ENCODE measurements at regions not wholly inside any gene's neighbourhood (a gene's known extent, or its start where the extent isn't known, plus 50 kb on each side); places are given as distances from the start of the nearest gene placed in this dataset.

- DNase-seq: no peak
Observed at GRCh38 chr4:111847296-111848008, 297.8 kb upstream of the FAM241A start.

DNA sequence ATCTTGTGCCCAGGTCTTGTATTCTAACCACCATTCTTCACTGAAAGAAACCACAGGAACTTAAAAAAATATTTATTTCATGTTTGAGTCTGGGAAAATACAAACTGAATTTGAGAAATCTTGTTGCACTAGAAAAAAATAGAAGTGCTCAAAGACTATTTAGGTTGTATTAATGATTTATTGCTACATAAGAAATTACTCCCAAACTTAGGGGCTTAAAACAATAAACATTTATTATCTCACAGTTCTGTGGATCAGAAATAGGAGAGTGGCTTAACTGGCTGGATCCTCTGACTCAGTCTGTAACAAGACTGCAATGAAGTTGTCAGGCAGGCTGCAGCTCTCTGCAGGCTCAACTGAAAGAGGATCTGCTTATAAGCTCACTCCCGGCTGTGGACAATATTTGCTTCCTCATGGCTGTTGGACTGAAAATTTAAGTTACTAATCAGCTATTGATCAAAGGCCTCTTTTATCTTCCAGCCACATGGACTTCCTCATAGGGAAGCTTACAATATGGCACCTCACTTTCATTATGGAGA lies 295.4 kb upstream of the FAM241A start:
- no peak for DNase-seq

- DNase-seq: peak in 9 of 58 donors; percentile 2 to 29 (median 8)
Observed at GRCh38 chr4:111854494-111855087, 290.7 kb upstream of the FAM241A start.

DNA sequence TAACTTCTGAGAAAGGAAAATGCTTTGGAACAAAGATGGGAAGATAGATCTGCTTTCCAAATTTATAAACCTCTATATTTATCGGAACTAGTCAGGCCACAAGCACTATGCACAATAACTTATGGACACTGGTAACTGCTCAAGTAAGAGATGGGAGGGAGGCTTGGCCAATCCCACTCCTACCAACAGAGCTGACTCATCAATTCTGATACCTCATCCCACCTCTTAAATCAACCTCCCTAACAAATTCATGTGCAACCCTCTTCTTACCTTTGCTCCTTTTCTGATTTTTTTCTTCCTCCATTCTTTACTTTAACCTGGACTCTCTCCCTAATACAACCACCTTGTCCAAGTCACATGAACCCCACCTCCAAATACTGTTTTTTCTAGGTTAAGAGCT lies 289.9 kb upstream of the FAM241A start:
- DNase-seq: no peak

GRCh38 chr4:111864066-111864465 lies 281.2 kb upstream of the FAM241A start:
- DNase-seq: no peak

DNA sequence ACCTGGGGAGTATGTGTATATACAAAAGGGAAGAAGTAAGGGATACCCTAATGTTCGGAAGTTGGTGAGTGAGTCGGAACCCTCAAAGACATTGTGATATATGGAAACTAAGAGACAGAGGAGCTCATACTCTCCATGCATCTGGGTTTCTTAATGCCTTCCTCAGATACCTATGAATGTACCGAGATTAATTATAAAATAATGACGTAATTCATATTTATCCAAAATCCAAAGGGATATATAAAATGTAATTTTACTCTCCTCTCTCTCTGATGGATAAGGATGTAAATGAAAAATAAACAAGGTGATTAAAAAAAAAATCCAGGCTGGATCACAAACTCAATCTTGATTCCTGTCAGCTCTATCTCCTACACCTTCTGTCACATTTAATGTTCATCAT lies 275.9 kb upstream of the FAM241A start:
- DNase-seq: no peak

- no peak for DNase-seq
Observed at GRCh38 chr4:111871802-111872201, 273.5 kb upstream of the FAM241A start.

- DNase-seq: no peak
Observed at GRCh38 chr4:111873801-111874200, 271.5 kb upstream of the FAM241A start.

DNA sequence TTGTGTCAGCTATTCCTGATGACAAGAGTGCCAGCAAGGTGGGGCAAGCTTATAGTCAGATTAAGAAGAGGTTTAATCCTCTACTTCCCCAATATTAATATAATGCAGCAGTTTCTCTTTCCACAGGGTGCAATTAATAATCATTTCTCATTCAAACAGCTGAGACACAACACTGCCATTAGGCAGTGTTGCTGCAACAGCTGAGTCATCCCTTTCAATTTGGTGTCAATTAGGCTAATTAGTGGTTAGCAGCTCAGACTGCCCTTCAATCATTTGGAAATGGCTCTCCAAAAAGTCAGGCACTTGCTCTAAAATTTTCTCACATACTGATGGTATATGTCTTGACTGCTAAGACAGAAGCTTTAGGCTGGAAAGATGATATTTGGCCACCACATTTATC lies 265.7 kb upstream of the FAM241A start:
- no peak for DNase-seq

DNA sequence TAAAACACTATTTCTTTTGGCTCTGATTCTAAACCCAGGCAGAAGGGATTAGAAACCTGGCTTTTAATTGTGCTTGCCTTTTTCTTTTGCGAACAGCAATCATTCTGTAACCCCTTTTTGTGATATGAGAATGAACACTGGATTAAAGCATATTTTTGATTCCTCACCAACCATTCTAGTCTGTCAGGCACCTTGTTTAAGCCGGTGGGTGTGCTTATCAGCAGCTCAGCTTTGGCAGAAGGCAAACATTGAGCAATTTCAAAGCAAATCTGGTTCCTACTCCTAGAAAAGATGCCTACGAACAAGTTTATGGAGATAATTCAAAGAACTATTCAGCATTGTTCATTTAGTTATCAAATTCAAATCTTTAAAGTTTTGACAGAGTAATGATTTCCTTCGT lies 265.1 kb upstream of the FAM241A start:
- no peak for DNase-seq

DNA sequence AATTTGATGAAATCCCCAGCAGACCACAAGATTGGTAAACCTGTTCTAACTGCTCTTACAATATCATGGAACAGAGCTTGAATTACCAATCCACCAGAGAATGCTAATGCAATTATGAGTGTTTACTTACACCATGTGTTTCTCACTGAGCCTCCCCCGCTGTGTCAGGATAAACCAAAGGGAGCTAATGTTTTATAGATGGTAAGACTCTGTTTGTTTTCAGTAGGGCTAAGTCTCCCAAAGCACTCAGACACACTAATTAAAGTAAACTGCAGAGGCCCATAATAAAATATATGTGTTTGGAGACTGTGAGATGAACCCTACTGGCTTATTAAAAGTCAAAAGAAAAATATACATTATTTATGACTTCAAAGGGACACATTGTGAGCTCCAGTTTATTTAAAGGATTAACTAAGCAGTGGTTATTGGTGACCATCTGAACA lies 261.7 kb upstream of the FAM241A start:
- no peak for DNase-seq

DNA sequence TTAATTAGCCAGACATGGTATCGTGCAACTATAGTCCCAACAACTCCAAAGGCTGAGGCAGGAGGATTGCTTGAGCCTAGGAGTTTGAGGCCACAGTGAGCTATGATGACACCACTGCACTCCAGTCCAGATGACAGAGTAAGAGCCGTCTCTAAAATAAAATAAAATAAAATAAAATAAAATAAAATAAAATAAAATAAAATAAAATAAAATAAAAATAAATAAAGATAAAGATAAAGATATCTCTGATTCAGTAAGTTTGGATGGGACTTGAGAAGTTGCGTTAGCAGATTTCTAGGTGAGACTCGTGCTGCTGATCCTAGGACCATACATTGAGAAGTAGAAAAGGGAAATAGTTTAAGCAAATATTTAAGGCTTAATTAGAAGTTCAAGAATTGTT lies 254.8 kb upstream of the FAM241A start:
- no peak for DNase-seq

DNA sequence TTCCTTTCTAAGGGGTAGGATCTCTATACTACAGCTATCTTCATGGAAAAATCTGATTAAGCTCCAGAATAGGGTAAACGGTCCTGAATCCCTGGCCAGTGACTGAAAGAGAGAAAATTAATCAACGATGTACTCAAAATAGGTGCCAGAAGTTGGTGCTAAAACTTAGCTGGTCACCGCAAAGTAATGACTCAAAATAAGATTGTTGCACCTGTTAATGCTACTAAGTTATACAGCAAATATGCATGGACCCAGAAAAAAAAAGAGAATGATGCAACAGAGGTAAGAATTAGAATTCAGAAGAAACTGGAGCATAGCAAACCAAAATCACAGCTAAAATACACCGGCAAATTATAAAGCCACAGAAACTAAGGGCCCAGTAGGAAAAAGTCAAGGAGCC lies 239.7 kb upstream of the FAM241A start:
- no peak for DNase-seq

GRCh38 chr4:111919639-111920038 lies 225.6 kb upstream of the FAM241A start:
- DNase-seq: no peak

DNA sequence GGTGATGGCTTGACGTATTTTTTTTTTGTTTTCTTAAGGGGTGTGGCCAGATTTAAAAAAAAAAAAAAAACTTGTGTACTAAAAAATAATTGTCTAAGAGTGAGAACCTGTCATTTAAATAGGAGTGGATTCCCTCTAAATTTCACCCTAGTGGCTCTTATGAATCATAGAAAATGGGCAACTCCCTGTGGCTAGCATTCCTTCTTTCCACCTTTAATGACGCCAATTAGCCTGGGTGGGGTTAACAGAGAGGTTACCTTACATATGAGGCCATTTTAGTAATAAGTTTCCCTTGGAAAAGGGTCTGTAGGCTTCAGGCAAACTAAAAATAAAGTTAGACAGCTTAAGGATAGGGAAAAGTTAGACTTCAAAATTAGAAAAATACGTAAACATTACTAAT lies 223.5 kb upstream of the FAM241A start:
- DNase-seq: no peak

GRCh38 chr4:111923786-111924185 lies 221.5 kb upstream of the FAM241A start:
- DNase-seq: no peak

DNA sequence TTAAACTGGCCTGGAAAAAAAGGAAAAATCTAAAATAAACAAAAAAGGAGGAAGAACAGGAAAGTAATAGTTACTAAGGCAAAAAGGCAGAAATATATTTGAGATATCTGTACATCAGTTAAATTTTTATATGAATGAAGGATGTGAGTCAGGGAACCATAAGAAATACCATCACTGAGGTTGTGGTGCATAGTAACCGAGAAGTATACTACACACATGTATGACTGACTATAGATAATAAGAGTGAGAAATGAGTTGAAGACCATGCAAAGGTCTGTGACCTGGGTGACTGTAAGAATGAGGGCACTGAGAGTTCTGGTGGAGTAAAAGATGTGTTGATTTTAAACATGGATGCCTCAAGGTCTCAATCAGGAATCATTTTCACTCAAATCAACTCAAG lies 220.6 kb upstream of the FAM241A start:
- no peak for DNase-seq

- no peak for DNase-seq
Observed at GRCh38 chr4:111930659-111931058, 214.6 kb upstream of the FAM241A start.

DNA sequence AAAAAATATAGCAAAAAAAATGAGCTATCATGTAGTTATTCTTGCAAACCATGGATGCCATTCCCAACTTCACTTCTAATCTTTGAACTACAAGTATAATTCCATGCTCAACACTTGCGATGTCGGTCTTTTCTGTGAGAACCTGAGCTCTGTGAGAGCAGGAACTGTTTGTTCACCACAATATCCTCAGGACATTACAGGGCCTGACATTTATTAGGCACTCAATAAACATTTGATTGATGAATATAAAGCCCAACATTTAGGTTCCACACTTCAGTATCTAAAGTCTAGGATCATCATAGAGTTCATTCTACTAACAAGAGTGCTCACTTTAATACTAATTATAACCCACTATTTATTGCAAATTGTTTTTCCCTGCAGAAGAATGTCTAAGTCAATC lies 211.6 kb upstream of the FAM241A start:
- no peak for DNase-seq

DNA sequence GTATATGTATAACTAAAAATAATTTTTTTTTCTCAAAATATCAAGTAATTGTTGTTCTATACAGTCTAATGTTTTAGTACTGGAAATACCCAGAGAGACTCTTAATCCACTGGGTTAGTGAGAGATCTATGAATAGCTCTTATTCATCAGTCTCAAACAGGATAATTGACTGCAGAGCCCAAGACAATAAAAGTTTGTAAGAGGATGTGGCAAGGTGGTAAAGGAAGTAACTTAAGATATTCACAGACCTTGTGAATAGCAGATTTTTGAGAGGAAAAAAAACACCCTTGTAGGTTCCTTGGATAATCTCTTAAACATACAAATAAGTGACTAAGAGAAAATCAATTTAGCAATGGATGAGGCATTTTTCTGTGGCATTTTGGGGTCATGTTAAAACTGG lies 210.9 kb upstream of the FAM241A start:
- no peak for DNase-seq

DNA sequence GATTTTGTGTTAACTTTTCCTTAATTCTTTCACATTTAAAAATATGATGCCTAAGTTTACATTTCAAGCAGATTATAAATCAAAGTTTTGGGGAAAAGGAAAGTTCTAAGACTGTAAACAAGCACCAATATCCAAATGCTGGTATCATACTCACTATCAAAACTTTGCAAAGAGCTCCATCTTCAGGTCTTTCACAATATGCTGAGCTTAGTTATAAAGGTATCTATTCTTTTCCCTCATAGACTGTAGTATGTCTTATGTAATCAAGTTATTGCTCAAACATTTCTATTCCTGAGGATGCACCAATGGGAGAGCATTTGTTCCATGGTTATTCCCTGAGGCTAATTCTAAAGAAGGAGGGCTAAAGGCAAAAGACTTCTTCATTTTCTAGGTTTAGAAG lies 207.9 kb upstream of the FAM241A start:
- DNase-seq: peak in 1 of 58 donors; percentile 1

GRCh38 chr4:111941957-111942356 lies 203.3 kb upstream of the FAM241A start:
- no peak for DNase-seq

- DNase-seq: peak in 1 of 58 donors; percentile 1
Observed at GRCh38 chr4:111943796-111944203, 201.5 kb upstream of the FAM241A start.
